OCI-LY3 (cell line): ENCODE measurements at regions not wholly inside any gene's neighbourhood (a gene's known extent, or its start where the extent isn't known, plus 50 kb on each side); places are given as distances from the start of the nearest gene placed in this dataset.
"Not testable (repeated sequence)": the region's sequence is repeated elsewhere in the genome, so short reads cannot be mapped to it uniquely, and the experiment has no call there.

Experiments
- H2AFZ ChIP-seq: fragments of 200-600, 300-600 bp; shearing (Covaris generic); 2 replicates; pipeline ENCODE4 v1.6.0; 2014; ENCODE audit warnings: antibody characterized with exemption, low read depth, low read length
- H3K27ac ChIP-seq: fragments of 200-600, 300-600 bp; sonication (generic); 2 replicates; pipeline ENCODE4 v1.5.1; 2014; ENCODE audit warnings: mild to moderate bottlenecking, low read length, moderate library complexity, mixed read lengths
- H3K27me3 ChIP-seq: fragments of 200-600, 300-600 bp; sonication (generic); 2 replicates; pipeline ENCODE4 v1.6.1; 2014; ENCODE audit warnings: low read depth, low read length, mixed read lengths
- H3K36me3 ChIP-seq: fragments of 200-600, 300-600 bp; sonication (generic); replicated peaks from 2 replicates; pipeline ENCODE3; 2014; ENCODE audit warnings: low read depth, low read length, mixed read lengths
- H3K4me1 ChIP-seq: fragments of 300-600, 200-600 bp; sonication (generic); 2 replicates; pipeline ENCODE4 v1.6.1; 2014; ENCODE audit warnings: low read length, mixed read lengths
- H3K4me2 ChIP-seq: fragments of 200-600, 300-600 bp; sonication (generic); 2 replicates; pipeline ENCODE4 v1.6.1; 2014; ENCODE audit warnings: low read length, mixed read lengths
- H3K4me3 ChIP-seq: fragments of 300-600, 200-600 bp; sonication (generic); 2 replicates; pipeline ENCODE4 v1.5.1; 2014; ENCODE audit warnings: antibody characterized with exemption, mild to moderate bottlenecking, low read length, moderate library complexity
- H3K79me2 ChIP-seq: fragments of 300-600, 200-600 bp; shearing (Covaris generic); 2 replicates; pipeline ENCODE4 v1.6.1; 2014; ENCODE audit warnings: mild to moderate bottlenecking, low read length, mixed read lengths
- H3K9ac ChIP-seq: fragments of 300-600, 200-600 bp; shearing (Covaris generic); 2 replicates; pipeline ENCODE4 v1.6.0; 2014; ENCODE audit warnings: mild to moderate bottlenecking, low read length, moderate library complexity
- H3K9me3 ChIP-seq: fragments of 200-600, 300-600 bp; shearing (Covaris generic); 2 replicates; pipeline ENCODE4 v1.6.1; 2014; ENCODE audit warnings: low read length, mixed read lengths; ENCODE audit not compliant: insufficient read depth
- H4K20me1 ChIP-seq: fragments of 200-600, 300-600 bp; sonication (generic); 2 replicates; pipeline ENCODE4 v1.6.1; 2016; ENCODE audit warnings: low read length, mixed read lengths; ENCODE audit not compliant: insufficient read depth
- EZH2phosphoT487 ChIP-seq: fragments of 200-600 bp; shearing (Covaris generic); IDR thresholded peaks from 2 replicates; pipeline ENCODE4 v1.6.1; 2018; ENCODE audit warnings: antibody characterized with exemption, mixed run types, low read depth
- TF ChIP-seq, protein P1 (sequence below): fragments of 200-600, 300-600 bp; sonication (generic); IDR thresholded peaks from 2 replicates; pipeline ENCODE4 v1.5.1; 2014; ENCODE audit warnings: antibody characterized with exemption, low read length, low read depth

DNA sequence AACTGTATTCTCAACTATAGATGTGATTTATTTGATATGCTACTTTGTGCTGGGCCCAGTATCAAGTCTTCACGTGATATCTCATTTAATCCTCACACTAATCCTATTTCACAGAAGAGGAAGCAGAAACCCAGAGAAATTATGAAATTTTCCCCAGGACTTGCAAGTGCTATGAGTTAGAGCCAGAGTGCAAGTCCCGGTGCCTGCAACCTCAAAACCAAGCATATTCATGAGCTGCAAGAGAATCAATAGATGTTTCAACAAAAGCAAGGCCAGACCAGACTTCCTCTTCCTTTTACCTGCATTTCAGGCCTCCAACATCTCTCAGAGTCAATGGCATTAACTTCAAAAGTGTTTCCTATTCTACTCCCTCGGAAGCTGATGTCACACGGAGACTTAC lies 92.2 kb upstream of the GATB start:
- Histone ChIP-seq H3K79me2 (no peaks in the 10 kb centered on the region), H3K27ac (no peak overlapping the region)

DNA sequence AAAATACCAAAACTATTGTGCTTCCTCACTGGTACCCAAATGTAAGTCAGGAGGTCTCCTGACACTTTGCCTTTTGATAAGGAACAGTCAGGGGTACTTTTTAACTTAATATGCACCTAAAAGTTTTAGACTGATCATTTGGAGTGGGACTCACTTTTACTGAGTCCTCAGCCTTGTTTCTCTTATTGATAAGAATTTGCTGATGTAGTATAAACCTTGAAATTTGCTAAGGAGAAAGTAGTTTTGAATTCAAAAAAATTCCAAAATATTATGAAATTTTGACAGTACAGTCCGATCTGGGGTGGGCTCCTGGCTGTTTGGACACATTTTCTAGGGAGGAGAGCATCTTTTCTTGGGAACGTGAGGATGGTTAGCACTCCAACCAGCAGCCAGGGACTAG lies 91.4 kb upstream of the GATB start:
- TF ChIP-seq EZH2phosphoT487: no peak
- TF ChIP-seq, protein P1, sequence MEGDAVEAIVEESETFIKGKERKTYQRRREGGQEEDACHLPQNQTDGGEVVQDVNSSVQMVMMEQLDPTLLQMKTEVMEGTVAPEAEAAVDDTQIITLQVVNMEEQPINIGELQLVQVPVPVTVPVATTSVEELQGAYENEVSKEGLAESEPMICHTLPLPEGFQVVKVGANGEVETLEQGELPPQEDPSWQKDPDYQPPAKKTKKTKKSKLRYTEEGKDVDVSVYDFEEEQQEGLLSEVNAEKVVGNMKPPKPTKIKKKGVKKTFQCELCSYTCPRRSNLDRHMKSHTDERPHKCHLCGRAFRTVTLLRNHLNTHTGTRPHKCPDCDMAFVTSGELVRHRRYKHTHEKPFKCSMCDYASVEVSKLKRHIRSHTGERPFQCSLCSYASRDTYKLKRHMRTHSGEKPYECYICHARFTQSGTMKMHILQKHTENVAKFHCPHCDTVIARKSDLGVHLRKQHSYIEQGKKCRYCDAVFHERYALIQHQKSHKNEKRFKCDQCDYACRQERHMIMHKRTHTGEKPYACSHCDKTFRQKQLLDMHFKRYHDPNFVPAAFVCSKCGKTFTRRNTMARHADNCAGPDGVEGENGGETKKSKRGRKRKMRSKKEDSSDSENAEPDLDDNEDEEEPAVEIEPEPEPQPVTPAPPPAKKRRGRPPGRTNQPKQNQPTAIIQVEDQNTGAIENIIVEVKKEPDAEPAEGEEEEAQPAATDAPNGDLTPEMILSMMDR: no peak
- Histone ChIP-seq H3K79me2 (no peaks in the 10 kb centered on the region), H2AFZ (no peak overlapping the region)

More for the DNA sequence above, 92.2 kb upstream of the GATB start:
- no peak for TF ChIP-seq EZH2phosphoT487
- TF ChIP-seq, protein P1: no peak
- peaks cover 21% of the 10 kb centered on the region for H3K4me1 ChIP-seq
- no peak overlapping the region for H3K4me3 ChIP-seq
- H3K9me3 ChIP-seq: 0 out of 2 replicates have a peak, but pooled peaks cover 2% of the 10 kb centered on the region
- H4K20me1 ChIP-seq: no peaks in the 10 kb centered on the region
- no peak overlapping the region for H3K9ac ChIP-seq
- H3K27me3 ChIP-seq: no peaks in the 10 kb centered on the region
- H3K4me2 ChIP-seq: no peak overlapping the region
- H2AFZ ChIP-seq: 0 out of 2 replicates have a peak overlapping the region, but pooled peaks have one; percentile 26
- no peaks in the 10 kb centered on the region for H3K36me3 ChIP-seq

DNA sequence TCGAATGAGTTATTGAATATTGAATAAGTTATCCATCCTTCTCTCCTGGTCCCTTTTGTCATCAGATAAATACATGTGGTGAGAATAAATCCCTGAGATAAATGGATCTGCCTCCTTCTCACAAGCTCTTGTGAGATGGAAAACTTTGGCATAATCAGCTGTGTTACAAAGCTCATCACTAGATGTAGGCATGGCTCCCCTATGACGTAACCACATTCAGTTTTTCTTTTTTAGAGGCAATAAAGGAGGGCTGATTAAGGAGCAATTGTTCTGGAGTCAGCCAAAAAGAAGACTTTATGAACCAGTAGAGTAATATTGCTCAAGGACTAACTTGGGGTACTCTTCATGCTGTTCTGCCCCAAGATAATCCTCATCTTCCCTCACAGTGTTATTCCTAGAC lies 90.5 kb upstream of the GATB start:
- Histone ChIP-seq H3K27me3 (no peaks in the 10 kb centered on the region), H4K20me1 (no peaks in the 10 kb centered on the region), H3K4me1 (peaks cover 21% of the 10 kb centered on the region), H3K9ac (no peak overlapping the region), H3K9me3 (0 out of 2 replicates have a peak, but pooled peaks cover 2% of the 10 kb centered on the region), H3K4me2 (no peak overlapping the region), H2AFZ (no peak overlapping the region), H3K36me3 (no peaks in the 10 kb centered on the region), H3K79me2 (no peaks in the 10 kb centered on the region), H3K4me3 (no peak overlapping the region), H3K27ac (no peak overlapping the region)
- no peak for TF ChIP-seq EZH2phosphoT487
- TF ChIP-seq, protein P1: no peak

More for the DNA sequence above, 91.4 kb upstream of the GATB start:
- Histone ChIP-seq H3K4me1 (peaks cover 21% of the 10 kb centered on the region), H3K4me3 (no peak overlapping the region), H3K36me3 (no peaks in the 10 kb centered on the region), H3K27me3 (no peaks in the 10 kb centered on the region), H3K9ac (no peak overlapping the region), H3K9me3 (0 out of 2 replicates have a peak, but pooled peaks cover 2% of the 10 kb centered on the region), H4K20me1 (no peaks in the 10 kb centered on the region), H3K27ac (no peak overlapping the region), H3K4me2 (no peak overlapping the region)

DNA sequence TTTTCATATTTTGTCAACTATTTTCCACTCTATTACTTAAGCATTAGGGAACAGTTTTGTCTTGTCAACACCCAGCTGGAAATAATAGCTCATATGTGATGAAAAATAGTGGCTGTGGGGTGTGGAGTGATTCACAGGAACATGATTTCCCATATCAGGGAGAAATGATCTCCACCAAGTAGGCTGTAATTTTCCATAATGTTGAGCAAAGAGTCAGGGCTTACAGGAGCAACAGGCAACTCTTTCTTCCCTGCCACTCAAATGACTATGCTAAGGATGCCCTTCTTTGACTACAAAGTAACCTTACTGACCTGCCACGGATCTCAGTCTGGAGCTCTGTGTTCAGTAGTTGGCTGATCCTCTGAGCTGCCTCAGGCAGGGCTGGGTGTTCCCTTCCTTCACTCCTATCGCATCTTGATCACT lies 90.0 kb upstream of the GATB start:
- Histone ChIP-seq H3K27me3 (no peaks in the 10 kb centered on the region), H3K4me2 (no peak overlapping the region), H3K4me1 (peaks cover 21% of the 10 kb centered on the region), H3K79me2 (no peaks in the 10 kb centered on the region), H4K20me1 (no peaks in the 10 kb centered on the region), H3K4me3 (no peak overlapping the region), H3K36me3 (no peaks in the 10 kb centered on the region), H3K9me3 (0 out of 2 replicates have a peak, but pooled peaks cover 2% of the 10 kb centered on the region), H3K27ac (no peak overlapping the region), H3K9ac (no peak overlapping the region), H2AFZ (no peak overlapping the region)
- TF ChIP-seq EZH2phosphoT487: no peak
- TF ChIP-seq, protein P1: no peak

DNA sequence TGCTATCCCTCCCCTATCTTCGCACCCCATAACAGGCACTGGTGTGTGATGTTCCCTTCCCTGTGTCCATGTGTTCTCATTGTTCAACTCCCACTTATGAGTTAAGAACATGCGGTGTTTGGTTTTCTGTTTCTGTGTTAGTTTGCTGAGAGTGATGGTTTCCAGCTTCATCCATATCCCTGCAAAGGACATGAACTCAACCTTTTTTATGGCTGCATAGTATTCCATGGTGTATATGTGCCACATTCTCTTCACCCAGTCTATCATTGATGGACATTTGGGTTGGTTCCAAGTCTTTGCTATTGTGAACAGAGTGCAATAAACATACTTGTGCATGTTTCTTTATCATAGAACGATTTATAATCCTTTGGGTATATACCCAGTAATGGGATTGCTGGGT lies 84.7 kb upstream of the GATB start:
- H3K4me1 ChIP-seq, H3K4me2 ChIP-seq, H3K36me3 ChIP-seq, H3K27ac ChIP-seq, H3K79me2 ChIP-seq, H3K9ac ChIP-seq, H2AFZ ChIP-seq, H3K4me3 ChIP-seq, H3K27me3 ChIP-seq, H4K20me1 ChIP-seq, H3K9me3 ChIP-seq: not testable (repeated sequence)
